Heart left ventricle (tissue), 16 donors: ENCODE measurements at regions not wholly inside any gene's neighbourhood (a gene's known extent, or its start where the extent isn't known, plus 50 kb on each side); places are given as distances from the start of the nearest gene placed in this dataset.

Source experiments
- ATAC-seq, 4 donors: fragments of 200-7000 bp; cut with Tn5 transposase; one replicate each; pipeline ENCODE4 v1.9.1; 2020 to 2022; ENCODE audit warnings: moderate library complexity in 4 of 4, mild to moderate bottlenecking in 3 of 4, moderate number of reproducible peaks in 1 of 4
- DNase-seq, 5 donors: peaks; one replicate each; pipeline ENCODE4 v3.0.0-alpha.2; 2020
- H3K27ac ChIP-seq, 12 donors: fragments of 200-600 bp; sonication (generic) in 4 of 12; one replicate each; pipeline versions ENCODE4 v1.5.0 to v1.8.0; 2016 to 2022; ENCODE audit warnings: mild to moderate bottlenecking in 2 of 12
- H3K27me3 ChIP-seq, 9 donors: fragments of 200-600 bp; sonication (generic) in 2 of 9; one replicate each; pipeline versions ENCODE4 v1.5.1 to v1.8.0; 2016 to 2022; ENCODE audit warnings: mild to moderate bottlenecking in 3 of 9
- H3K36me3 ChIP-seq, 9 donors: fragments of 200-600 bp; sonication (generic) in 2 of 9; one replicate each; pipeline versions ENCODE4 v1.5.0 to v1.8.0; 2018 to 2022; ENCODE audit warnings: mild to moderate bottlenecking in 2 of 9
- H3K4me1 ChIP-seq, 12 donors: fragments of 200-600 bp; sonication (generic) in 4 of 12; one replicate each; pipeline versions ENCODE4 v1.5.0 to v1.8.0; 2016 to 2022; ENCODE audit warnings: mild to moderate bottlenecking in 3 of 12
- H3K4me3 ChIP-seq, 12 donors: fragments of 200-600 bp; sonication (generic) in 4 of 12; one replicate each; pipeline versions ENCODE4 v1.5.0 to v1.8.0; 2017 to 2022; ENCODE audit warnings: mild to moderate bottlenecking in 9 of 12, moderate library complexity in 4 of 12
- H3K9me3 ChIP-seq, 12 donors: fragments of 200-600 bp; sonication (generic) in 4 of 12; one replicate each; pipeline versions ENCODE4 v1.5.0 to v1.8.0; 2016 to 2022; ENCODE audit warnings: mild to moderate bottlenecking in 1 of 12
- CTCF ChIP-seq, 12 donors: fragments of 200-600 bp; sonication (generic) in 4 of 12; IDR thresholded peaks; one replicate each; pipeline versions ENCODE4 v1.5.0 to v1.8.0; 2018 to 2022; ENCODE audit warnings: antibody characterized with exemption in 12 of 12, mild to moderate bottlenecking in 5 of 12
- POLR2A ChIP-seq, 2 donors: fragments of 450-650 bp; IDR thresholded peaks; one replicate each; pipeline ENCODE4 v1.6.1; 2017; ENCODE audit warnings: antibody characterized with exemption in 2 of 2, mild to moderate bottlenecking in 2 of 2, moderate library complexity in 2 of 2
- WGBS, 4 donors: extraction: QIAGEN DNeasy Blood & Tissue Kit in 2 of 4; methylation state at CpG; one replicate each; pipeline versions ENCODE4 v1.1.5 to v1.1.7; 2013 to 2018; 5-methylcytosine and 5-hydroxymethylcytosine counted together
- intact Hi-C, 10 donors: fragments of 100-400 bp; cut with DNase I; formaldehyde crosslinking; loops; one replicate each; pipeline versions ENCODE4 v1.11.1 to v1.14.2; 2022
- donor health status: ischemic (EF 13 %, LVEDD 7.1; RV severe dilation, severe dysfunction).
- donor health status: healthy with polysubstance abuse.
- donor health status: DM: no; HTN: yes; CAD: no.
- donor health status: DM: no; HTN: no; CAD: no.
- donor health status: ischemic (EF 25% LVEDD 6.9; RV normal size, moderate dysfunction).
- donor health status: ischemic (EF 25% LVEDD 5.7; RV mildly dilated, moderate dysfunction).
- donor health status: healthy.
- donor health status: DM: yes; HTN: yes; CAD: no.
- donor health status: ischemic (EF 35%, LVEDD 5.7; RV mildly dilated, moderate dysfunction).
- donor health status: nonischemic (EF 11% LVEDD 7.7; RV severe dilation, severe dysfunction).
- donor health status: DM: yes; HTN: yes; CAD: no.
- donor health status: PGD.
- donor health status: ischemic (EF 29% LVEDD 5.4; RV normal size, mild dysfunction).
- donor health status: nonischemic (EF 23%, LVEDD 6.1; RV moderate dilation, normal function).

GRCh38 chrX:147494365-147494764 is 417.4 kb upstream of the FMR1 start:
- H3K9me3 ChIP-seq = no peaks in the 10 kb centered on the region
- no peak overlapping the region for H3K4me3 ChIP-seq
- DNase-seq (no peak), ATAC-seq (no peak)
- no peaks in the 10 kb centered on the region for H3K4me1 ChIP-seq
- no peaks in the 10 kb centered on the region for H3K36me3 ChIP-seq
- H3K27ac ChIP-seq = no peak overlapping the region
- WGBS, 4 donors = 31 to 54% (median 43%) methylated on average over 1 of the region's 1 CpG
- intact Hi-C loops = no loop called here
- H3K27me3 ChIP-seq = no peaks in the 10 kb centered on the region
- no peak for TF ChIP-seq CTCF (IDR thresholded peaks at IDR 0.05)
- TF ChIP-seq POLR2A (IDR thresholded peaks at IDR 0.05) = no peak

GRCh38 chrX:147498796-147499195 is 412.9 kb upstream of the FMR1 start:
- DNase-seq = no peak
- 32 to 63% (median 55%) methylated on average over 1 of the region's 1 CpG for WGBS, 4 donors
- Histone ChIP-seq H3K36me3 (no peaks in the 10 kb centered on the region), H3K4me3 (no peak overlapping the region), H3K27ac (no peak overlapping the region), H3K4me1 (no peaks in the 10 kb centered on the region), H3K9me3 (no peaks in the 10 kb centered on the region), H3K27me3 (no peaks in the 10 kb centered on the region)
- intact Hi-C loops = no loop called here
- TF ChIP-seq CTCF (IDR thresholded peaks at IDR 0.05) (no peak), POLR2A (IDR thresholded peaks at IDR 0.05) (no peak)
- ATAC-seq = no peak

GRCh38 chrX:147522981-147523380 is 388.7 kb upstream of the FMR1 start:
- TF ChIP-seq CTCF (IDR thresholded peaks at IDR 0.05) = no peak
- no peak for TF ChIP-seq POLR2A (IDR thresholded peaks at IDR 0.05)
- Histone ChIP-seq H3K4me3 (no peak overlapping the region), H3K36me3 (no peaks in the 10 kb centered on the region), H3K4me1 (no peaks in the 10 kb centered on the region), H3K27me3 (no peaks in the 10 kb centered on the region), H3K9me3 (no peaks in the 10 kb centered on the region), H3K27ac (no peak overlapping the region)
- DNase-seq (no peak), ATAC-seq (no peak)
- intact Hi-C loops = no loop called here
- WGBS, 4 donors = 60 to 88% (median 79%) methylated on average over 2 of the region's 2 CpGs

- H3K27me3 ChIP-seq = no peaks in the 10 kb centered on the region
- no peak for DNase-seq
- intact Hi-C loops = no loop called here
- no peaks in the 10 kb centered on the region for H3K36me3 ChIP-seq
- WGBS, 4 donors = 47 to 70% (median 63%) methylated on average over 3 of the region's 3 CpGs
- TF ChIP-seq CTCF (IDR thresholded peaks at IDR 0.05) (no peak), POLR2A (IDR thresholded peaks at IDR 0.05) (no peak)
- no peak for ATAC-seq
- no peak overlapping the region for H3K4me3 ChIP-seq
- H3K27ac ChIP-seq = no peak overlapping the region
- H3K9me3 ChIP-seq = no peaks in the 10 kb centered on the region
- H3K4me1 ChIP-seq = no peaks in the 10 kb centered on the region
These were observed 378.3 kb upstream of the FMR1 start for GRCh38 chrX:147533426-147533825.
